K562 (cell line): ENCODE measurements at regions not wholly inside any gene's neighbourhood (a gene's known extent, or its start where the extent isn't known, plus 50 kb on each side); places are given as distances from the start of the nearest gene placed in this dataset.
"Not testable (repeated sequence)": the region's sequence is repeated elsewhere in the genome, so short reads cannot be mapped to it uniquely, and the experiment has no call there.

Experiments used
- ATAC-seq: fragments of 200-7000 bp; cut with Tn5 transposase; 3 replicates; pipeline ENCODE4 v1.9.1; 2020; ENCODE audit warnings: moderate library complexity
- BruUV-seq: library from RNA; stranded (reverse); fragments of 400-500 nt; replicated peaks from 2 replicates; lab custom pipeline; 2021; lab: Mats Ljungman, UMichigan
- CTCF ChIA-PET: fragments of 300-600 bp; formaldehyde crosslinking; extraction: SDS; loops from one replicate; lab custom pipeline; 2021; ENCODE audit warnings: low intra/inter-chr PET ratio; lab: Yijun Ruan, JAX
- POLR2A ChIA-PET: fragments of 300-600, 350-650 bp; sonication (Branson Sonifier 250); formaldehyde crosslinking; extraction: SDS; loops from one replicate; lab custom pipeline; 2021; ENCODE audit warnings: antibody characterized with exemption, inconsistent platforms; lab: Yijun Ruan, JAX
- DNase-seq, 4 experiments: peaks; one replicate each; pipeline versions ENCODE4 v3.0.0 to v3.0.0-alpha.2; 2011 to 2018; ENCODE audit warnings: low spot score in 3 of 4, mixed read lengths in 3 of 4; ENCODE audit errors: extremely low read depth in 1 of 4
- FAIRE-seq: peaks from 2 replicates; lab custom pipeline; 2011; peaks lifted over from hg19 to GRCh38; lab: Jason Lieb, UNC
- H2AFZ ChIP-seq: 2 replicates; pipeline ENCODE4 v1.6.0; 2011; ENCODE audit warnings: low read depth, low read length, control low read depth, inconsistent platforms
- H3K27ac ChIP-seq: fragments of 200-600 bp; 3 replicates; pipeline ENCODE4 v1.8.0; 2011; ENCODE audit warnings: low read depth, mild to moderate bottlenecking, control low read depth, inconsistent platforms, low read length, moderate library complexity, mixed read lengths; ENCODE audit errors: extremely low read depth
- H3K27me3 ChIP-seq, 2 experiments: fragments of 300-600 bp in 1 of 2; 2 replicates in 1 of 2; 3 replicates in 1 of 2; pipeline versions ENCODE4 v1.6.0 to v1.8.0; 2011; ENCODE audit warnings: inconsistent platforms in 2 of 2, low read length in 2 of 2, mild to moderate bottlenecking in 1 of 2, mixed read lengths in 1 of 2, moderate library complexity in 1 of 2; ENCODE audit not compliant: control insufficient read depth in 2 of 2, insufficient read depth in 2 of 2
- H3K36me3 ChIP-seq: fragments of 300-600 bp; 3 replicates; pipeline ENCODE4 v1.8.0; 2011; ENCODE audit warnings: mild to moderate bottlenecking, low read length, inconsistent platforms; ENCODE audit not compliant: control insufficient read depth, insufficient read depth
- H3K4me1 ChIP-seq, 2 experiments: fragments of 200-600 bp in 1 of 2; replicated peaks in 1 of 2; 2 replicates in 1 of 2; 3 replicates in 1 of 2; pipeline versions ENCODE4 v1.5.1 to v1.8.0; 2011; ENCODE audit warnings: inconsistent platforms in 2 of 2, low read length in 2 of 2, mild to moderate bottlenecking in 1 of 2, mixed read lengths in 1 of 2, moderate library complexity in 1 of 2; ENCODE audit not compliant: control insufficient read depth in 2 of 2, insufficient read depth in 2 of 2
- H3K4me2 ChIP-seq: 2 replicates; pipeline ENCODE4 v1.6.1; 2011; ENCODE audit warnings: low read length, control low read depth, inconsistent platforms, mixed read lengths; ENCODE audit not compliant: insufficient read depth
- H3K4me3 ChIP-seq: fragments of 200-600 bp; sonication (generic), shearing (Covaris generic); 2 replicates; pipeline ENCODE4 v1.5.1; 2016; ENCODE audit warnings: control low read depth, inconsistent platforms
- H3K79me2 ChIP-seq: fragments of 200-600 bp; 3 replicates; pipeline ENCODE4 v1.8.0; 2011; ENCODE audit warnings: low read length, inconsistent platforms; ENCODE audit not compliant: control insufficient read depth, insufficient read depth
- H3K9ac ChIP-seq, 2 experiments: 2 replicates each; pipeline versions ENCODE4 v1.6.0 to v1.6.1; 2011; ENCODE audit warnings: low read depth in 2 of 2, low read length in 2 of 2, control low read depth in 1 of 2, inconsistent platforms in 1 of 2, mild to moderate bottlenecking in 1 of 2, mixed read lengths in 1 of 2; ENCODE audit not compliant: insufficient read depth in 1 of 2
- H3K9me1 ChIP-seq: one replicate; pipeline ENCODE4 v1.6.0; 2011; ENCODE audit warnings: inconsistent platforms, mild to moderate bottlenecking, low read length, moderate library complexity; ENCODE audit not compliant: control insufficient read depth, insufficient read depth
- H3K9me3 ChIP-seq: replicated peaks from 2 replicates; pipeline ENCODE4 v1.5.1; 2011; ENCODE audit warnings: low read depth, low read length, inconsistent platforms; ENCODE audit not compliant: control insufficient read depth, insufficient read depth
- H4K20me1 ChIP-seq: replicated peaks from 2 replicates; pipeline ENCODE4 v1.6.1; 2011; ENCODE audit warnings: low read length, inconsistent platforms, mixed read lengths; ENCODE audit not compliant: control insufficient read depth, insufficient read depth
- MAFG ChIP-seq: fragments of 450-650 bp; conservative IDR thresholded peaks from 2 replicates; pipeline ENCODE4 v1.6.1; 2016; ENCODE audit warnings: missing genetic modification characterization, missing compliant biosample characterization
- WGBS: fragments of 100-300 bp; shearing (Covaris generic); methylation state at CpG from one replicate; pipeline ENCODE4 v1.1.6; 2016; ENCODE audit warnings: low coverage, mixed read lengths; ENCODE audit not compliant: insufficient coverage; ENCODE audit errors: missing lambda C conversion rate; 5-methylcytosine and 5-hydroxymethylcytosine counted together
- in situ Hi-C: fragments of 300-500 bp; cut with MboI; formaldehyde crosslinking; loops from 4 replicates; pipeline ENCODE4 v1.15.0; 2018; ENCODE audit warnings: inconsistent platforms, mixed read lengths
- intact Hi-C: fragments of 100-400 bp; cut with micrococcal nuclease; formaldehyde crosslinking; loops from 2 replicates; pipeline ENCODE4 v1.14.2; 2022

DNA sequence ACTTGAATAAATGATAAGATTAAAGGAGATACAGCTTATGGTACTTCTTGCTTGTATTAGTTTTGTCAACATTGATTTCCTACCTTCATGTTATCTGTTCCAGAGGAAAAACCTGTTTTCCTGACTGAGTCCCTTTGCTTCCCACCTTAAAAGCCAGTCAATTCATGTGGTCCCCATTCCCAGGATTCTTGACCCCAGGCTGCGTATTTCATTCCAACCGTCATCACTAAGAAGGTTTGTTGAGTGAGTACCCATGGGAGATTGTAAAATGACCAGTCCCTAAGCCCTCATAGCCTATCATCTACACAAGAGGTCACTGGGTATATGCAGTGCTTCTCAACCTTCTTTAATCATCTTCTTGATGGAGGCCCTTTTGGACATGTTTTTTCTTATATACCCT is 52.2 kb downstream of the BEX3 start:
- ChIA-PET CTCF (no interaction called here), POLR2A (no interaction called here)
- Histone ChIP-seq H3K9me1 (no peaks in the 10 kb centered on the region), H3K4me2 (no peak overlapping the region), H3K79me2 (no peaks in the 10 kb centered on the region), H3K4me3 (no peak overlapping the region), H3K36me3 (no peaks in the 10 kb centered on the region), H4K20me1 (no peaks in the 10 kb centered on the region), H3K27me3 (no peaks in the 10 kb centered on the region), H3K9ac (no peak overlapping the region), H3K4me1 (no peaks in the 10 kb centered on the region), H3K27ac (no peak overlapping the region), H2AFZ (no peak overlapping the region), H3K9me3 (no peaks in the 10 kb centered on the region)
- in situ Hi-C loops (no loop called here), intact Hi-C loops (no loop called here)
- ATAC-seq (no peak), FAIRE-seq (no peak), DNase-seq (no peak)
- 17% methylated on average over 2 of the region's 2 CpGs for WGBS
- no TSS peak for BruUV-seq
- no peak for TF ChIP-seq MAFG
- TF ChIP-seq, all 486 proteins: peak for 0

DNA sequence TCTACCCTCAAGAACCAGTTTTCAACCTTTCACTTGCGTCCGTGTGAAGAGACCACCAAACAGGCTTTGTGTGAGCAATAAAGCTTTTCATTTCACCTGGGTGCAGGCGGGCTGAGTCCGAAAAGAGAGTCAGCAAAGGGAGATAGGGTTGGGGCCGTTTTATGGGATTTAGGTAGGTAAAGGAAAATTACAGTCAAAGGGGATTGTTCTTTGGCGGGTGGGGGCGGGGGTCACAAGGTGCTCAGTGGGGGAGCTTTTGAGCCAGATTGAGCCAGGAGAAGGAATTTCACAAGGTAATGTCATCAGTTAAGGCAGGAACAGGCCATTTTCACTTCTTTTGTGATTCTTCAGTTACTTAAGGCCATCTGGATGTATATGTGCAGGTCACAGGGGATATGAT is 52.7 kb downstream of the BEX3 start:
- intact Hi-C loops, H3K79me2 ChIP-seq, H3K36me3 ChIP-seq, POLR2A ChIA-PET, H3K4me1 ChIP-seq, H3K4me2 ChIP-seq, ATAC-seq, CTCF ChIA-PET, H3K27me3 ChIP-seq, BruUV-seq, H3K9me3 ChIP-seq, FAIRE-seq, H4K20me1 ChIP-seq, in situ Hi-C loops, H3K9ac ChIP-seq, H2AFZ ChIP-seq, H3K27ac ChIP-seq, DNase-seq, H3K4me3 ChIP-seq, H3K9me1 ChIP-seq: not testable (repeated sequence)
- 38% methylated on average over 5 of the region's 7 CpGs for WGBS
